SK-N-SH treated with all-trans-retinoic acid at 6 μM for 48 hours (cell line): ENCODE measurements at regions not wholly inside any gene's neighbourhood (a gene's known extent, or its start where the extent isn't known, plus 50 kb on each side); places are given as distances from the start of the nearest gene placed in this dataset.

Source experiments
- ARNTL ChIP-seq: fragments of 450-650 bp; formaldehyde crosslinking; IDR thresholded peaks from 2 replicates; pipeline ENCODE4 v1.5.0; 2020; ENCODE audit warnings: low read depth, mild to moderate bottlenecking, moderate library complexity, borderline replicate concordance
- CSDC2 ChIP-seq: fragments of 250-450 bp; sonication (Bioruptor Pico); IDR thresholded peaks from 2 replicates; pipeline ENCODE4 v1.5.0; 2020; ENCODE audit warnings: mild to moderate bottlenecking, moderate library complexity
- CSRNP3 ChIP-seq: fragments of 250-450 bp; sonication (Bioruptor Pico); IDR thresholded peaks from 2 replicates; pipeline ENCODE4 v1.5.1; 2021; ENCODE audit warnings: mild to moderate bottlenecking, moderate library complexity
- ESRRG ChIP-seq: fragments of 250-450 bp; sonication (Bioruptor Pico); IDR thresholded peaks from 2 replicates; pipeline ENCODE4 v1.6.1; 2021; ENCODE audit warnings: mild to moderate bottlenecking
- PATZ1 ChIP-seq: fragments of 250-450 bp; sonication (Bioruptor Pico); IDR thresholded peaks from 2 replicates; pipeline ENCODE4 v1.8.0; 2020; ENCODE audit warnings: mild to moderate bottlenecking, moderate library complexity, borderline replicate concordance
- RARB ChIP-seq: fragments of 250-450 bp; sonication (Bioruptor Pico); IDR thresholded peaks from 2 replicates; pipeline ENCODE4 v1.8.0; 2021; ENCODE audit warnings: mild to moderate bottlenecking, moderate library complexity
- ZC3H10 ChIP-seq: fragments of 250-450 bp; sonication (Bioruptor Pico); IDR thresholded peaks from 2 replicates; pipeline ENCODE4 v1.5.1; 2021; ENCODE audit warnings: mild to moderate bottlenecking, moderate library complexity
- ZFP3 ChIP-seq: fragments of 250-450 bp; sonication (Bioruptor Pico); IDR thresholded peaks from 2 replicates; pipeline ENCODE4 v1.5.0; 2020; ENCODE audit warnings: mild to moderate bottlenecking, moderate library complexity
- ZFP30 ChIP-seq: fragments of 450-650 bp; formaldehyde crosslinking; IDR thresholded peaks from 2 replicates; pipeline ENCODE4 v1.5.0; 2022; ENCODE audit warnings: mild to moderate bottlenecking, moderate library complexity
- ZNF70 ChIP-seq: fragments of 450-650 bp; formaldehyde crosslinking; IDR thresholded peaks from 2 replicates; pipeline ENCODE4 v1.5.0; 2020; ENCODE audit warnings: mild to moderate bottlenecking, moderate library complexity
- ZNF8 ChIP-seq: fragments of 450-650 bp; formaldehyde crosslinking; IDR thresholded peaks from 2 replicates; pipeline ENCODE4 v1.5.0; 2020; ENCODE audit warnings: mild to moderate bottlenecking, moderate library complexity

- TF ChIP-seq ARNTL (CRISPR knock-in tag) (no peak), PATZ1 (CRISPR knock-in tag) (no peak), RARB (no peak), ZFP3 (CRISPR knock-in tag) (no peak), ZNF8 (no peak), ESRRG (CRISPR knock-in tag) (no peak), ZC3H10 (no peak), ZNF70 (CRISPR knock-in tag) (no peak), CSRNP3 (no peak), ZFP30 (CRISPR knock-in tag) (no peak), CSDC2 (CRISPR knock-in tag) (no peak)
Observed at GRCh38 chr6:12530345-12530744, 186.2 kb upstream of the PHACTR1 start.
